GM12874 (cell line): ENCODE measurements at regions not wholly inside any gene's neighbourhood (a gene's known extent, or its start where the extent isn't known, plus 50 kb on each side); places are given as distances from the start of the nearest gene placed in this dataset.

Experiments used
- TF ChIP-seq, protein P1 (sequence below): IDR thresholded peaks from 2 replicates; pipeline ENCODE4 v1.5.1; 2011; ENCODE audit warnings: low read depth, mild to moderate bottlenecking, control low read depth, low read length, moderate library complexity; ENCODE audit not compliant: insufficient read depth

GRCh38 chr6:159463119-159463829 lies 229.8 kb downstream of the SOD2 start:
- TF ChIP-seq, protein P1, sequence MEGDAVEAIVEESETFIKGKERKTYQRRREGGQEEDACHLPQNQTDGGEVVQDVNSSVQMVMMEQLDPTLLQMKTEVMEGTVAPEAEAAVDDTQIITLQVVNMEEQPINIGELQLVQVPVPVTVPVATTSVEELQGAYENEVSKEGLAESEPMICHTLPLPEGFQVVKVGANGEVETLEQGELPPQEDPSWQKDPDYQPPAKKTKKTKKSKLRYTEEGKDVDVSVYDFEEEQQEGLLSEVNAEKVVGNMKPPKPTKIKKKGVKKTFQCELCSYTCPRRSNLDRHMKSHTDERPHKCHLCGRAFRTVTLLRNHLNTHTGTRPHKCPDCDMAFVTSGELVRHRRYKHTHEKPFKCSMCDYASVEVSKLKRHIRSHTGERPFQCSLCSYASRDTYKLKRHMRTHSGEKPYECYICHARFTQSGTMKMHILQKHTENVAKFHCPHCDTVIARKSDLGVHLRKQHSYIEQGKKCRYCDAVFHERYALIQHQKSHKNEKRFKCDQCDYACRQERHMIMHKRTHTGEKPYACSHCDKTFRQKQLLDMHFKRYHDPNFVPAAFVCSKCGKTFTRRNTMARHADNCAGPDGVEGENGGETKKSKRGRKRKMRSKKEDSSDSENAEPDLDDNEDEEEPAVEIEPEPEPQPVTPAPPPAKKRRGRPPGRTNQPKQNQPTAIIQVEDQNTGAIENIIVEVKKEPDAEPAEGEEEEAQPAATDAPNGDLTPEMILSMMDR: 0 out of 2 replicates have a peak, but pooled peaks have one; percentile 3

DNA sequence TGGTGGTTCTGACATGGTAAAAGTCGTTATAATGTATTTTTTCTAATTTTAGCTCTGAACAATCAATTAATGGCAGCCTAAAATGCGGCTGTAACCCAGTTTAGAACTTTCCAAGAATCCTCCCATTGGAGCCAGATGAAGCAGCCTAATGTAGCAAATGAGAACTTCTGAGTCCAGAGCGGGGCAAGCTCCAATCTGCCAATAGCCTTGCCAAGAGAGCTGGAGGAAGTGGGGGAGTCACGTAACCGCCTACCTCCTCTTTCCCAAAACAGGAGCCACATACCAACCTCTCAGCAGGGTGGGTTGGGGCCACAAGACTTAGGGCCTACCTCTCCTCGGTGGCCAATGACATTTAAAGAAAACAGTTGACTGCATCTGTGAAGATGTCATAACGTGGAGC lies 230.6 kb downstream of the SOD2 start:
- TF ChIP-seq, protein P1: no peak

GRCh38 chr6:159461998-159462397 lies 231.0 kb downstream of the SOD2 start:
- TF ChIP-seq, protein P1: no peak

DNA sequence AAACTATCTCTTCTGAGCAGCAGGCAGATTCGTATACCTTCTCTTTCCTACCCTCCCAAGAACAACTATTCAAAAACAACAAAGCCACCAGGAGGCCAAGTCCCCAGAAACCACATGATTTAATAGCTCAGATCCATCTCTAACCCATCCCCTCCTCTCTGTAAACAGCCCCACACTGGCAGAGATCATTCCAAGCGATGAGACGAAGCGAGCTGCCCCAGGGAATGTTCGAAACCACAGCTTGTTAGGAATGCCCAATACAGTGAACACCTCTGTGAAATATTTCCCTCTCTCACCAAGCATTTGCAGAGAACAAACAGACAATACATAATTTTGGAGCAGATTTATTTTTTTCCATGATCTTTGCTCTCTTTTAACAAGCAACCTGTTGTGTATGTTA lies 231.8 kb downstream of the SOD2 start:
- TF ChIP-seq, protein P1: no peak

DNA sequence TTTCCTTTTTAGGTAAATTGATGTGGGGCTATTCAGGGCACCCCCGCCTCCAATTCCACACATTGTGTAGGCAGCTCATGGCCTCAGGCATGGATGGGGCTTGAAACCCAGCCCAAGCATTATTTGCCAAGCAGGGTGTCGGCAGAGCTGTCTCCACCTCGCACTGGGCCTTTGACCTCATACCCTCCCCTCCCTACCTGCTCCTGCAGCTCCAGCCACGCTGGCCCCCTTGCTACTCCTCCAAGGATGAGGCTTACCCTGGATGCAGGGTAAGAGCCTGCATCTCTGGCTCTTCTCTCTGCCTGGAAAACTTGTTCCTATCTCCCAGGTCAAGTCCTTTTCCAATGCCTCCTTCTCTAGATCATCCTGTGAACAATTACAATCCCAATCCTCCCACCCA lies 232.6 kb downstream of the SOD2 start:
- TF ChIP-seq, protein P1: no peak

DNA sequence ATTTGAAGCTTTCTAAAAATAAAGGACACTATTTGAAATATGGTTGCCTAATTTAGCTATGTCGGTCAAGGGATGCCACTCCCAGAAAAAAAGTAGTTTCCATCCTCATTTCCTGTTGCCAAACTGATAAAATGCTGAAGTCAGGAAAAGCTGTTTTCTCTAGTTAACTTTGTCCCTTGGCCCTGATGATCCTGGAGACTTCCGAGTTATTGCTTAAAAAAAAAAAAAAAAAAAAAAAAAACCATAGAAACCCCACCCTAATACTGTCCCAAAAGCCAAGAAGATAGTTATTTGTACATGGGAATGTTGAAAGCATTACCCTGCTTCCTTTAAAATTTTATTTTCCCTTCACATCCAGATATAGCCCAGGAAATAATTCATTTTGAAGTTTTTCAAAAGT lies 236.7 kb downstream of the SOD2 start:
- TF ChIP-seq, protein P1: no peak

GRCh38 chr6:159455700-159456274 lies 237.3 kb downstream of the SOD2 start:
- TF ChIP-seq, protein P1: no peak
